PC-9 (cell line): ENCODE measurements at regions not wholly inside any gene's neighbourhood (a gene's known extent, or its start where the extent isn't known, plus 50 kb on each side); places are given as distances from the start of the nearest gene placed in this dataset.

ENCODE experiments used
- BruUV-seq: library from RNA; stranded (reverse); fragments of 400-500 nt; replicated peaks from 2 replicates; lab custom pipeline; 2021; lab: Mats Ljungman, UMichigan
- CTCF ChIA-PET: fragments of 300-600 bp; sonication (Branson Sonifier 250); formaldehyde crosslinking; loops from one replicate; lab custom pipeline; 2022; ENCODE audit warnings: antibody characterized with exemption; lab: Charles Lee
- POLR2A ChIA-PET: fragments of 300-600 bp; sonication (Branson Sonifier 250); formaldehyde crosslinking; loops from one replicate; lab custom pipeline; 2022; ENCODE audit warnings: antibody characterized with exemption; ENCODE audit not compliant: unreplicated experiment; lab: Charles Lee
- DNase-seq, 2 experiments: peaks; one replicate each; pipeline versions ENCODE4 v3.0.0 to v3.0.0-alpha.2; 2015 to 2022; ENCODE audit warnings: mixed read lengths in 1 of 2
- H2AFZ ChIP-seq: fragments of 200-600 bp; sonication (generic); 2 replicates; pipeline ENCODE4 v1.8.1; 2017; ENCODE audit warnings: antibody characterized with exemption
- H3F3A ChIP-seq: fragments of 200-600 bp; sonication (generic); 2 replicates; pipeline ENCODE4 v1.8.1; 2017; ENCODE audit warnings: antibody characterized with exemption, mild to moderate bottlenecking, low read depth; ENCODE audit not compliant: insufficient read depth
- H3K27ac ChIP-seq: fragments of 200-600 bp; sonication (generic); 2 replicates; pipeline ENCODE4 v1.6.1; 2016; ENCODE audit warnings: mixed run types
- H3K27me3 ChIP-seq: fragments of 200-600 bp; sonication (generic); 2 replicates; pipeline ENCODE4 v1.6.1; 2016; ENCODE audit warnings: low read depth, mixed run types; ENCODE audit not compliant: insufficient read depth
- H3K36me3 ChIP-seq: fragments of 200-600 bp; sonication (generic); 2 replicates; pipeline ENCODE4 v1.6.1; 2016; ENCODE audit warnings: low read depth, mixed run types
- H3K4me1 ChIP-seq: fragments of 200-600 bp; sonication (generic); replicated peaks from 2 replicates; pipeline ENCODE4 v1.6.1; 2016; ENCODE audit warnings: mixed run types; ENCODE audit not compliant: insufficient read depth
- H3K4me2 ChIP-seq: fragments of 200-600 bp; sonication (generic); 2 replicates; pipeline ENCODE4 v1.6.1; 2017; ENCODE audit warnings: mixed run types
- H3K4me3 ChIP-seq: fragments of 200-600 bp; sonication (generic); 2 replicates; pipeline ENCODE4 v1.6.1; 2016; ENCODE audit warnings: mixed run types
- H3K79me2 ChIP-seq: fragments of 200-600 bp; sonication (generic); 2 replicates; pipeline ENCODE4 v1.6.1; 2017; ENCODE audit warnings: low read depth, mixed run types
- H3K9me2 ChIP-seq: fragments of 200-600 bp; sonication (generic); 2 replicates; pipeline ENCODE4 v1.8.1; 2017; ENCODE audit warnings: mild to moderate bottlenecking; ENCODE audit not compliant: insufficient read depth
- H3K9me3 ChIP-seq: fragments of 200-600 bp; sonication (generic); 2 replicates; pipeline ENCODE4 v1.8.1; 2016; ENCODE audit warnings: low read depth; ENCODE audit not compliant: insufficient read depth
- H4K20me1 ChIP-seq: fragments of 200-600 bp; sonication (generic); 2 replicates; pipeline ENCODE4 v1.8.1; 2017; ENCODE audit not compliant: insufficient read depth
- CTCF ChIP-seq: fragments of 200-600 bp; sonication (generic); conservative IDR thresholded peaks from 2 replicates; pipeline ENCODE4 v1.6.1; 2017; ENCODE audit warnings: mixed run types, antibody characterized with exemption, mild to moderate bottlenecking, moderate library complexity
- EZH2 ChIP-seq: fragments of 200-600 bp; sonication (generic); IDR thresholded peaks from 2 replicates; pipeline ENCODE4 v1.8.0; 2017; ENCODE audit warnings: antibody characterized with exemption, low read depth
- intact Hi-C: fragments of 100-400 bp; cut with micrococcal nuclease; formaldehyde crosslinking; loops from one replicate; pipeline ENCODE4 v1.10.0; 2022; ENCODE audit not compliant: unreplicated experiment

- ChIA-PET CTCF (no interaction called here), POLR2A (no interaction called here)
- no peaks in the 10 kb centered on the region for H4K20me1 ChIP-seq
- no peak overlapping the region for H2AFZ ChIP-seq
- no peak for DNase-seq
- no peak overlapping the region for H3K27ac ChIP-seq
- H3K4me2 ChIP-seq: no peak overlapping the region
- no peaks in the 10 kb centered on the region for H3K9me3 ChIP-seq
- intact Hi-C loops: no loop called here
- no TSS peak for BruUV-seq
- TF ChIP-seq CTCF (no peak), EZH2 (no peak)
- no peaks in the 10 kb centered on the region for H3F3A ChIP-seq
- H3K4me3 ChIP-seq: no peak overlapping the region
- H3K36me3 ChIP-seq: no peaks in the 10 kb centered on the region
- H3K4me1 ChIP-seq: no peaks in the 10 kb centered on the region
- no peaks in the 10 kb centered on the region; the same call in 1 of the 2 replicates for H3K79me2 ChIP-seq
- H3K9me2 ChIP-seq: 0 out of 2 replicates have a peak, but pooled peaks cover 5% of the 10 kb centered on the region
- no peaks in the 10 kb centered on the region for H3K27me3 ChIP-seq
Observed at GRCh38 chr4:123166023-123166422, 230.6 kb upstream of the SPRY1 start.

GRCh38 chr4:123167931-123168330 lies 228.7 kb upstream of the SPRY1 start:
- TF ChIP-seq EZH2 (no peak), CTCF (no peak)
- no peaks in the 10 kb centered on the region for H3F3A ChIP-seq
- H3K4me3 ChIP-seq: no peak overlapping the region
- no peaks in the 10 kb centered on the region for H3K36me3 ChIP-seq
- no peak overlapping the region for H3K27ac ChIP-seq
- ChIA-PET CTCF (no interaction called here), POLR2A (no interaction called here)
- no peaks in the 10 kb centered on the region for H3K9me3 ChIP-seq
- H4K20me1 ChIP-seq: no peaks in the 10 kb centered on the region
- H3K4me2 ChIP-seq: no peak overlapping the region
- BruUV-seq: no TSS peak
- H2AFZ ChIP-seq: no peak overlapping the region
- DNase-seq: peak in 1 of 2 experiments; percentile 2
- H3K9me2 ChIP-seq: 0 out of 2 replicates have a peak, but pooled peaks cover 5% of the 10 kb centered on the region
- intact Hi-C loops: no loop called here
- H3K79me2 ChIP-seq: no peaks in the 10 kb centered on the region; the same call in 1 of the 2 replicates
- H3K27me3 ChIP-seq: no peaks in the 10 kb centered on the region
- H3K4me1 ChIP-seq: no peaks in the 10 kb centered on the region

- CTCF ChIA-PET: no interaction called here
- BruUV-seq: no TSS peak
- Histone ChIP-seq H3K27ac (no peak overlapping the region), H3K9me3 (no peaks in the 10 kb centered on the region), H3K79me2 (no peaks in the 10 kb centered on the region; the same call in 1 of the 2 replicates), H3K36me3 (no peaks in the 10 kb centered on the region), H3F3A (no peaks in the 10 kb centered on the region), H3K4me2 (no peak overlapping the region), H3K9me2 (0 out of 2 replicates have a peak, but pooled peaks cover 5% of the 10 kb centered on the region), H2AFZ (no peak overlapping the region), H4K20me1 (no peaks in the 10 kb centered on the region), H3K27me3 (no peaks in the 10 kb centered on the region), H3K4me1 (no peaks in the 10 kb centered on the region), H3K4me3 (no peak overlapping the region)
- POLR2A ChIA-PET: no interaction called here
- DNase-seq: no peak
- intact Hi-C loops: no loop called here
- no peak for TF ChIP-seq CTCF
- no peak for TF ChIP-seq EZH2
Observed at GRCh38 chr4:123168812-123169211, 227.8 kb upstream of the SPRY1 start.
